ENCODE measurements at regions not wholly inside any gene's neighbourhood (a gene's known extent, or its start where the extent isn't known, plus 50 kb on each side); places are given as distances from the start of the nearest gene placed in this dataset.

GRCh38 chr17:20771104-20771503 lies 191.6 kb downstream of the CDRT15L2 start:
- TF ChIP-seq EP300 (conservative IDR thresholded peaks at IDR 0.05; ENCODE audit: poor library complexity, severe bottlenecking) (no peak), CTCF (IDR thresholded peaks at IDR 0.05; ENCODE audit: poor library complexity, severe bottlenecking) (no peak), POLR2AphosphoS5 (IDR thresholded peaks at IDR 0.05) (no peak), RAD21 (conservative IDR thresholded peaks at IDR 0.05) (no peak), REST (IDR thresholded peaks at IDR 0.05; ENCODE audit: borderline replicate concordance) (no peak)

Data from neural cell (in vitro differentiated cells).